ENCODE measurements at regions not wholly inside any gene's neighbourhood (a gene's known extent, or its start where the extent isn't known, plus 50 kb on each side); places are given as distances from the start of the nearest gene placed in this dataset.

GRCh38 chr2:16280081-16280480 is 339.7 kb downstream of the MYCN start:
- in situ Hi-C loops (cut with HindIII; ENCODE audit: low pct_ligation_motif_present, low sequenced_read_pairs), result no loop called here
- Histone ChIP-seq H3K36me3 (replicated peaks) (no peaks in the 10 kb centered on the region), H3K27ac (no peak overlapping the region), H3K27me3 (replicated peaks) (no peaks in the 10 kb centered on the region), H3K4me3 (ENCODE audit: low read depth, low read length) (no peak overlapping the region)
- TF ChIP-seq, protein P1, sequence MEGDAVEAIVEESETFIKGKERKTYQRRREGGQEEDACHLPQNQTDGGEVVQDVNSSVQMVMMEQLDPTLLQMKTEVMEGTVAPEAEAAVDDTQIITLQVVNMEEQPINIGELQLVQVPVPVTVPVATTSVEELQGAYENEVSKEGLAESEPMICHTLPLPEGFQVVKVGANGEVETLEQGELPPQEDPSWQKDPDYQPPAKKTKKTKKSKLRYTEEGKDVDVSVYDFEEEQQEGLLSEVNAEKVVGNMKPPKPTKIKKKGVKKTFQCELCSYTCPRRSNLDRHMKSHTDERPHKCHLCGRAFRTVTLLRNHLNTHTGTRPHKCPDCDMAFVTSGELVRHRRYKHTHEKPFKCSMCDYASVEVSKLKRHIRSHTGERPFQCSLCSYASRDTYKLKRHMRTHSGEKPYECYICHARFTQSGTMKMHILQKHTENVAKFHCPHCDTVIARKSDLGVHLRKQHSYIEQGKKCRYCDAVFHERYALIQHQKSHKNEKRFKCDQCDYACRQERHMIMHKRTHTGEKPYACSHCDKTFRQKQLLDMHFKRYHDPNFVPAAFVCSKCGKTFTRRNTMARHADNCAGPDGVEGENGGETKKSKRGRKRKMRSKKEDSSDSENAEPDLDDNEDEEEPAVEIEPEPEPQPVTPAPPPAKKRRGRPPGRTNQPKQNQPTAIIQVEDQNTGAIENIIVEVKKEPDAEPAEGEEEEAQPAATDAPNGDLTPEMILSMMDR (IDR thresholded peaks at IDR 0.05; ENCODE audit: low read depth, low read length, missing control alignments), result no peak
- DNase-seq, result no peak

DNA sequence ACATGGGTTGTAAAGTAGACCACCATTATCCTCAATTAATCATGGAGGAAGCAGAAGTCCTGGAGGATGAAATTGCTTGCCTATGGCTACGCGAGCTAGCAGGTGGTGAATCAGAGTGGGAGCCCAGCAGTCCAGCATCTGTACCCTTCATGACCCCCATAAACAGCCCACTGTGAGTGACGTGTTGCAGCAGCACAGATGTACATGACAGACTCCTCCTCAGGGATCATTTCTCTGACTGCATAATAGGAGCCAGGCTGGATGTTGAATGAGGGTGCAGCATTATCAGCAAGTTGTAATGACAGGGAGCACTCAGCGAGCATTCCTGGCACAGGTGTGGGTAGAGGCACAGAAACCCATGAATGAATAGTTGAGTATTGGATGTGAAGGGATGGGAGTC is 339.3 kb downstream of the MYCN start:
- in situ Hi-C loops (cut with HindIII; ENCODE audit: low pct_ligation_motif_present, low sequenced_read_pairs), result no loop called here
- Histone ChIP-seq H3K36me3 (replicated peaks) (no peaks in the 10 kb centered on the region), H3K4me3 (ENCODE audit: low read depth, low read length) (no peak overlapping the region), H3K27ac (no peak overlapping the region), H3K27me3 (replicated peaks) (no peaks in the 10 kb centered on the region)
- TF ChIP-seq, protein P1 (IDR thresholded peaks at IDR 0.05; ENCODE audit: low read depth, low read length, missing control alignments), result no peak
- DNase-seq, result no peak

GRCh38 chr2:16279201-16279570 is 338.8 kb downstream of the MYCN start:
- TF ChIP-seq, protein P1 (IDR thresholded peaks at IDR 0.05; ENCODE audit: low read depth, low read length, missing control alignments), result no peak
- H3K4me3 ChIP-seq (ENCODE audit: low read depth, low read length), result no peak overlapping the region
- no peak overlapping the region for H3K27ac ChIP-seq
- no peaks in the 10 kb centered on the region for H3K27me3 ChIP-seq (replicated peaks)
- DNase-seq, result no peak
- no peaks in the 10 kb centered on the region for H3K36me3 ChIP-seq (replicated peaks)
- in situ Hi-C loops (cut with HindIII; ENCODE audit: low pct_ligation_motif_present, low sequenced_read_pairs), result no loop called here

DNA sequence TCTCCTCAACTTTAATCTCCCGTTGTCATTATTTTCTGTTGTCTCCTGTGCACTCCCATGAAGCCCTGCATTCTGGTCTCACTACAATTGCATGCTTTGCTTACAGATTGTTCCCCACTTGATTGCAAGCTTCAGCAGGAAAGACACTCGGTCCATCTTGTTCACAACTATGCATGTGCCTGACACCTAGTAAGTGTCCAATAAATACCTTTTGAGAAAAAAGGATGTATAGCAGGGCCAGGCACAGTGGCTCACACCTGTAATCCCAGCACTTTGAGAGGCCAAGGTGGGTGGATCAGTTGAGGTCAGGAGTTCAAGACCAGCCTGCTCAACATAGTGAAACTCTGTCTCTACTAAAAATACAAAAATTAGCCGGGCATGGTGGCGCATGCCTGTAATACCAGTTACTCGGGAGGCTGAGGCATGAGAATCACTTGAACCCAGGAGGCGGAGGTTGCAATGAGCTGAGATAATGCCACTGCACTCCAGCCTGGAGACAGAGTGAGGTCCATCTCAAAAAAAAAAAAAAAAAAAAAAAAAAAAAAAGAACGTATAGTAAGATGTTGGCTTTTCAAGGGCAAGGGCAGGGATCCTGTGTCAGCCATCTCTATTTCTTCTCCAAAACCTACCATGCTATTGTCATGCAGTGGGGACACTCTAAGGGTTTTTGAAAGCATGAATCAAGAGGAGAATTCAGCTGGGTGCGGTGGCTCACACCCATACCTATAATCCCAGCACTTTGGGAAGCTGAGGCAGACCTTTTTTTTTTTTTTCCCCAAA is 338.3 kb downstream of the MYCN start:
- DNase-seq, result no peak
- in situ Hi-C loops (cut with HindIII; ENCODE audit: low pct_ligation_motif_present, low sequenced_read_pairs), result no loop called here

GRCh38 chr2:16277117-16277516 is 336.8 kb downstream of the MYCN start:
- Histone ChIP-seq H3K36me3 (replicated peaks) (no peaks in the 10 kb centered on the region), H3K27me3 (replicated peaks) (no peaks in the 10 kb centered on the region), H3K4me3 (ENCODE audit: low read depth, low read length) (no peak overlapping the region), H3K27ac (no peak overlapping the region)
- no peak for DNase-seq
- in situ Hi-C loops (cut with HindIII; ENCODE audit: low pct_ligation_motif_present, low sequenced_read_pairs), result no loop called here
- TF ChIP-seq, protein P1 (IDR thresholded peaks at IDR 0.05; ENCODE audit: low read depth, low read length, missing control alignments), result no peak

More for the DNA sequence above, 338.3 kb downstream of the MYCN start:
- H3K27ac ChIP-seq, result no peak overlapping the region
- TF ChIP-seq, protein P1 (IDR thresholded peaks at IDR 0.05; ENCODE audit: low read depth, low read length, missing control alignments), result no peak
- H3K4me3 ChIP-seq (ENCODE audit: low read depth, low read length), result no peak overlapping the region
- no peaks in the 10 kb centered on the region for H3K36me3 ChIP-seq (replicated peaks)
- H3K27me3 ChIP-seq (replicated peaks), result no peaks in the 10 kb centered on the region

DNA sequence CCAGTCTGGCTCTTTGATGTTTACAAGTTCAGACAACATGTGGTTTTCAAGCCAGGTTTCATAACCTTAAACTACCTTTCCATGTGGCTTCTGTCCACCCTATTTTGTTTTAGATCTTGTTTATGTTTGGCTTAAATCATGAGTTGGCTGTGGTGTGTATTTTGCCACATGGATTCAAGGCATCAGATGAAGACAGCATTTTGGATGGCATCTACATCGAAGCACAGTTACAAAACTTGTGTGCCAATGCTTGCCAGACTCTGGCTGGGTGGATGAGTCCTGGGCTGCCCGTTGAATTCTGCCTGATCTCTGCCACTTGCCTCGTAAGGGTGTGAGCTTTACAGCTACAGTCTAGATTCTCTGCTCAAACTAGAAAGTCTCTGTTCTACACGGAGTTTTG is 335.3 kb downstream of the MYCN start:
- Histone ChIP-seq H3K27me3 (replicated peaks) (no peaks in the 10 kb centered on the region), H3K36me3 (replicated peaks) (no peaks in the 10 kb centered on the region), H3K27ac (no peak overlapping the region), H3K4me3 (ENCODE audit: low read depth, low read length) (no peak overlapping the region)
- TF ChIP-seq, protein P1 (IDR thresholded peaks at IDR 0.05; ENCODE audit: low read depth, low read length, missing control alignments), result no peak
- in situ Hi-C loops (cut with HindIII; ENCODE audit: low pct_ligation_motif_present, low sequenced_read_pairs), result no loop called here
- no peak for DNase-seq

Data from brain microvascular endothelial cell (primary cell).